ENCODE measurements at regions not wholly inside any gene's neighbourhood (a gene's known extent, or its start where the extent isn't known, plus 50 kb on each side); places are given as distances from the start of the nearest gene placed in this dataset.

- no peak for DNase-seq
Observed at GRCh38 chr10:128588402-128588801, 462.2 kb upstream of the MKI67 start.

- no peak for DNase-seq
Observed at GRCh38 chr10:128594688-128595087, 468.5 kb upstream of the MKI67 start.

- DNase-seq: no peak
Observed at GRCh38 chr10:128596906-128597305, 470.7 kb upstream of the MKI67 start.

GRCh38 chr10:128599030-128599429, 472.8 kb upstream of the MKI67 start:
- no peak for DNase-seq

- no peak for DNase-seq
Observed at GRCh38 chr10:128599538-128599937, 473.3 kb upstream of the MKI67 start.

- no peak for DNase-seq
Observed at GRCh38 chr10:128602183-128602582, 476.0 kb upstream of the MKI67 start.

GRCh38 chr10:128604025-128604424, 477.8 kb upstream of the MKI67 start:
- no peak for DNase-seq

GRCh38 chr10:128605180-128605579, 479.0 kb upstream of the MKI67 start:
- no peak for DNase-seq

- DNase-seq: no peak
Observed at GRCh38 chr10:128606055-128606454, 479.8 kb upstream of the MKI67 start.

- DNase-seq: no peak
Observed at GRCh38 chr10:128608791-128609190, 482.6 kb upstream of the MKI67 start.

GRCh38 chr10:128609460-128609859, 483.2 kb upstream of the MKI67 start:
- no peak for DNase-seq

GRCh38 chr10:128610113-128610512, 483.9 kb upstream of the MKI67 start:
- DNase-seq: no peak

- no peak for DNase-seq
Observed at GRCh38 chr10:128612195-128612594, 486.0 kb upstream of the MKI67 start.

GRCh38 chr10:128612631-128613030, 486.4 kb upstream of the MKI67 start:
- no peak for DNase-seq

- no peak for DNase-seq
Observed at GRCh38 chr10:128614016-128614605, 487.9 kb upstream of the MKI67 start.

GRCh38 chr10:128614802-128615553, 488.8 kb upstream of the MKI67 start:
- DNase-seq: no peak

GRCh38 chr10:128617532-128617931, 491.3 kb upstream of the MKI67 start:
- no peak for DNase-seq

- no peak for DNase-seq
Observed at GRCh38 chr10:128622706-128623105, 496.5 kb upstream of the MKI67 start.

- no peak for DNase-seq
Observed at GRCh38 chr10:128623776-128624175, 497.6 kb upstream of the MKI67 start.

GRCh38 chr10:128624656-128625530, 498.7 kb upstream of the MKI67 start:
- no peak for DNase-seq

- DNase-seq: no peak
Observed at GRCh38 chr10:128625926-128626325, 499.7 kb upstream of the MKI67 start.

- DNase-seq: no peak
Observed at GRCh38 chr10:128626397-128627000, 500.3 kb upstream of the MKI67 start.

GRCh38 chr10:128627811-128628210, 501.6 kb upstream of the MKI67 start:
- DNase-seq: no peak

Measured in GOT3 (cell line).